ENCODE measurements at regions not wholly inside any gene's neighbourhood (a gene's known extent, or its start where the extent isn't known, plus 50 kb on each side); places are given as distances from the start of the nearest gene placed in this dataset.

GRCh38 chr12:67798768-67799167 is 150.2 kb downstream of the DYRK2 start:
- DNase-seq: no peak

- DNase-seq: no peak
Measured at GRCh38 chr12:67802731-67803130, 154.2 kb downstream of the DYRK2 start.

DNA sequence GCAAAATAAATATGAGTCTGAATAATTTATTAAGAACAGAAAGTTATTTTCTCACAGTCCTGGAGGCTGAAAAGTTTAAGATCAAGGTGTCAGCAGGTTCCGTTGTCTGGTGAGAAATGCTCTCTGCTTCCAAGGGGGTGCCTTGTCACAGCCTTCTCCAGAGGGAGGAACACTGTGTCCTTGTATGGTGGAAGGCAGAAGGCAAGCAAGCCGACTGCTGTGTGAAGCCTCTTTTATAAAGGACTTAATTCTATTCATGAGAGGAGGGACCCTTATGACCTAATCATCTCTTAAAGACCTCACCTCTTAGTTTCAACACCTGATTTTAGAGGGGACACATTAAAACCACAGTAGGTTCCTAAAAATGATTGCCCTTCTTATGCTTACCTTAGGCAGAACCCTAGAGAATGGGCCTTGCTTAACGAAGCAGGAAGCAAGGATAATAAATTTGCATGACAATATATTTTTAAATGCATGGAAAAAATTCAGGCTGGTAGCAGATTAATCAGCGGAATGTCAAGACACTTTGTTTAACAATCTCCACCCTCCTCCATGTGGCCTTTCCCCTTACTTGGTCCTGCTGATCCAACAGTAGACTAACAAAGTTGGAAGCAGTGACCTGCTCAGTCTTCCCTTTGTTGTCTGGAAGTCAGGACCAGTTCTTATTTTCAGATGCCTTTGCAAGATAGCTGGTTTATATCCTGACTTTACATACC is 154.9 kb downstream of the DYRK2 start:
- no peak for DNase-seq

GRCh38 chr12:67804168-67804567 is 155.6 kb downstream of the DYRK2 start:
- DNase-seq: no peak

- no peak for DNase-seq
Measured at GRCh38 chr12:67807814-67808213, 159.3 kb downstream of the DYRK2 start.

DNA sequence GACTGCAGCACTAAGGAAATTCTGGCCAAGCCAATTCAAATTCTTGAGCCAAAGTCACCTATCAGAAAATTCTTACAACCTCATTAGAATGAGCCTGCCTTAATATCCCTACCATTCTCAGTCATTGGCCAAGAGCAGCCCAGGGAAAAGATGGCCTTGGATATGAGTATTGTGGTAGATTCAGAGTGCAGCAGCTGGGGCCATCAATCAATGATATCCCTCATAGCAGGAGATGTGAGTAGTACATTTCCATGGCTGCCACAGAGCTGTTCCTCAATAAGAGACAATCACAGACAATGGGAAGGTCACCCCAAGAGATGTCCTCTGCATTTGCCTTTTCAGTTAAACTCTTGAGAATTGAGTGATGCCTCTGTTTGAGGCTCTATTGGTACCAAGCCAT is 161.6 kb downstream of the DYRK2 start:
- DNase-seq: no peak

DNA sequence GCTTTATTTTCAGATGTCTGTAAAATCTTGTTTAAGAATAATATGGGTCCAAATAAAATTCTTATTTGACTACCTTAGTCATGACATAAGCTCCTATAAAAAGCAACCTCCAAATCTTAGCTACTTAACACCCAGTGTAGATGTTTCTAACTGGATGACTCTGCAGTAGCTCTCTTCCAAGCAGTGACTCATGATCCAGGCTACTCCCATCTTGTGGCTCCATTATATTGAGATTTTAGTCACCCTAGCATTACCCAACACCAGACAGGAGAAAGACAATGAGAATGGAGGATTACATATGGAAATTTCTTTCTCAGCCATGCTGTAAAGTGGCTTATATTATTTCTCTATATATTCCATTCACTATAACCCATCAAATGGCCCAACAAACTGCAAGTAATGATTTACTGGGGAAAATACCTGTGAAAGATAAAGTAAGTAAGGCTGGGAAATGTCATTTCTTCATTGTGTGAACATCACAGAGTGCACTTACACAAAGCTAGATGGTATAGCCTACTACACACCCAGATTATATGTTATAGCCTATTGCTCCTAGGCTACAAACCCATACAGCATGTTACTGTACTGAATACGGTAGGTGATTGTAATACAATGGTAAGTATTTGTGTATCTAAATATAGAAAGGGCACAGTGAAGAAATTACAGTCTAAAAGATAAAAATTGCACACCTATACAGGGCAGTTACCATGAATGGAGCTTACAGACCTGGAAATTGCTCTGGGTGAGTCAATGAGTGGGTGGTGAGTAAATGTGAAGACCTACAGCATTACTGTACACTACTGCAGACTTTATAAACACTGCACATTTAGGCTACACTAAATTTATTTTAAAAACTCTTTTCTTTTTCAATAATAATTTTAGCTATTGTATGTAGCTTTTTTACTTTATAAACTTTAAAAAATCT is 163.2 kb downstream of the DYRK2 start:
- no peak for DNase-seq

DNA sequence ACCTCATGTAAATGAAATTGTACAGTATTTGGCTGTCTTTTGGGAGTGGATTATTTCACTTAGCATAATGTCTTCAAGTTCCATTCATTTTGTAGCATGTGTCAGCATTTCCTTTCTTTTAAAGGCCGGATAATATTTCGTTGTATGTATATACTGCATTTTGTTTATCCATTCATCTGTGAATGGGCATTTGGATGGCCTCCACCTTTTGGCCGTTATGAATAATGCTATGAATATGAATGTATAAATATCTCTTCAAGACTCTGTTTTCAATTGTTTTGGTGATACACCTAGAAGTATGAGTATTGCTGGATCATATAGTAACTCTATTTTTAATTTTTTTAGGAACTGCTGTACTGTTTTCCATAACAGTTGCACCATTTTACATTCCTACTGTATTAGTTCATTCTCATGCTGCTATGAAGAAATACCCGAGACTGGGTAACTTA is 164.9 kb downstream of the DYRK2 start:
- no peak for DNase-seq

DNA sequence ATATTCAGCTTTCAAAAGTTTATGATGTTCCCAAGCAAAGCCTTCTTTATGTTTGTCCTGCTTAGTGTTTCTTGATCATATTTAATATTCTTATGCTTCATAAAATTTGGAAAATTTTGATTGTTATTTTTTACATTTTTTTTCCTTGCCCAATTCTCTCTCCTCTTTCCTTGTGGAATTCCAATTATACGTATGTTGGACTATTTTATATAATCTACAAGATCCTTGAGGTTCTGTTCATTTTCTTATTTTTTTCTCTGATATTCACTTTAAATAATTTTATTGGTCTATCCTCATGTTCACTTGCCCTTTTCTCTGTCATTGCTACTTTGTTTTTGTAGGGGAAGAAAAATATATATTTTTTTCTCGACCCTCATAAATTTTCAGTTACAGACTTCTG is 167.7 kb downstream of the DYRK2 start:
- no peak for DNase-seq

DNA sequence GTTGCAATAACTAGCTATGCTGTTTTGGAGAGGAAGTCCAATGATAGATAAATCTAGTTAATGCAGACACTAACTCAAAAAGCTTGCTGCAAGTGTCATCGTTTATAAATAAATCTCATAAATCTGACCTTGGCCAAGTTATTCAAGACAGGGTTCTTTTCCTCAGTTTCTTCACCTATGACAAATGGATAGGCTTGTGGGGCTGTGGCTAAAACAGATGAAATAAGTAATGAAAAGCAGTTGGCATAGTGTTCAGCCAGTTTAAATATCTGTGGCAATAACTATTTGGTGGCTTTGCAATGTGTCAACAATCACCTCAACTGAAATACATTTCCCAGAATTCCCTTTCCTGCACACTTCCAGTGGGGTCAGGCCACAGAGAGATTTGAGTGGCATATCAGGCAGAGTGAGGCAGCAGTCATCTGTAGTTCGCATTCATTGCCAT is 169.9 kb downstream of the DYRK2 start:
- no peak for DNase-seq

GRCh38 chr12:67819902-67820301 is 169.3 kb upstream of the IFNG-AS1 start:
- DNase-seq: no peak

DNA sequence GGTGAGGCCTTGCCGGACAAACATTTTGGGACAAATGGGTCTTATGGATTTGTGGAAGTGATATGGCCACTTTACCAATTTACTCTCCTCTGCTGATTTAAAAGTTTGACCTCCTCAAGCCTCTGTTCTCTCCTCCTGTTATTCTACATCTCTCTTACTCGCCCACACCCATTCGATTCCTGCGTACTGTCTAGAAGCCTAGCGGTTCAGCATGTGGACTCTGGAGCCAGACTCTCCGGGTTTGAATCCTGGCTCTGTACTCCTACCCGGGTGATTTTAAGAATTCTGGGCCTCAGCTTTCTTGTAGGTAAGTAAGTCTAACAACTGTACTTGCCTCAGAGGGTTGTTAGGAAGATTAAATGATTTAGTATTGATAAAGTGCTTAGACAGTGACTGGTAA is 168.6 kb upstream of the IFNG-AS1 start:
- DNase-seq: no peak

DNA sequence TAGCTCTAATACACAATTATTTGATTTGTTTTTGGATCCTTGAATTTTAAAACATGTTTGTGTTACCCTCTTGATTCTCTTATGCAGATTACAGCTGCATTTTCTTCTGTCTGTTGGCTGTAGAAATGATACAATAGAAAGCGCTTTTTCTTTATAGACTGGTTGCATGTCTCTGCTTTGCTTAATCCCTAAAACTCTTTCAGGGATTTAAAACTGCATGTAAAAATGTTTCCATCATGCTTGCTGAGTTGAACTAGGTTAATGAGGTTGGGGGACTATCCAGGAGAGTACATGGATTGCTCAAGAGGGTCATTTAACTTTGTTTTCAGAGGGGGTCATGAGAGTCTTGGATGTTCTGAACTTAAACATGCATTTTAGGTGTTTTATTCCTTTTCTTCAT is 166.4 kb upstream of the IFNG-AS1 start:
- no peak for DNase-seq

DNA sequence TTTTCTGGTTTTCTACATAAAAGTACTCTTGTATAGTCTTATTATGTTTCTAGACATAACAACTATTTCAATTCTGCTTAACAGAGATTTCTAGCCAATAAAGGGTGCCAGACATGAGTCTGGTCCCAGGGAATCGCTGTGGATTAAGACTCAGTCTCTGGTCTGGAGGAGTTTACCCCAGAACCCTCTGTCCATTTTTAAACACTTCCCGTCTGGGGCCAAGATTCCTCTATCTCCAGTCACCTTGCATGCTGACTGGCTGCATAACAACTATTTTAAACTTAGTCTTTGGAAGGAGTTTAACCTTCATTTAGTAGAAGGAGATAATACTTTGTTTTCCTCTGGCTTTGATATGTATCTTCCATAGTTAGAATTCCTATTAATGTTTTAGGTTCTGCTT is 163.1 kb upstream of the IFNG-AS1 start:
- no peak for DNase-seq

DNA sequence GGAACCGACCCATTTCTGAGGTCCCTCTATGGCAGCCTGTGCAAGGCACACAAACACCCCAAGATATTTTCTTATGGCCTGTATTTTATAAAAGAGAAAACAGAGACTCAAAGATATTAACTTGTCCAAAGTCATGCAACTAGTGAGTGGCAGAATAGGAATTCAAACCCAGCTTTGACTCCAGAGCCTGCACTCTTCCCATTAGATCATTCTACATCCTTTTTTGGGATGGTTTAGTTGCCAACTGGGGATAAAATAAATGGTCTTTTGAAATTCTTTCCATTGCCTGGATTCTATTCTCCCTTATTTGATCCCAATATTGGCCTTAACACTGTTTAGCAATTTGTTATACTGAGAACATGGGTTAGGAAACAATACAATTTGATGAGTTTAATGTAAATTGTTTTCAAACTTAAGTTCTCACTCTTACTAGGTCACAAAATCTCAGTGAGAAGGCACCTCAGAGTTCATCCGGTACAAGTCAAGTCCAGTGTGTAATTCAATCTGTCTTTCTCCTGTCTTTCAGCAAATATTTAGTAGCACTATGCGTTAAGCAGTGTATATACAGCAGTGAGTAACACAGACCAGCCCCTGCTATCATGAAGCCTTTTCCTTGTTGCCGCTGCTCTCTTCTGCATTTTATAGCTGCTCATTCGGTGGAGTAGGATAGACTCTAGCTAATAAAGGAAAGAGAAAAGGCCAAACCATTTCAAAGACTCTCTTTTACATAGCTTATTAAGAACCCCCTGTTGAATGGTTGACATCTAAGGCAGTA is 162.1 kb upstream of the IFNG-AS1 start:
- no peak for DNase-seq

DNA sequence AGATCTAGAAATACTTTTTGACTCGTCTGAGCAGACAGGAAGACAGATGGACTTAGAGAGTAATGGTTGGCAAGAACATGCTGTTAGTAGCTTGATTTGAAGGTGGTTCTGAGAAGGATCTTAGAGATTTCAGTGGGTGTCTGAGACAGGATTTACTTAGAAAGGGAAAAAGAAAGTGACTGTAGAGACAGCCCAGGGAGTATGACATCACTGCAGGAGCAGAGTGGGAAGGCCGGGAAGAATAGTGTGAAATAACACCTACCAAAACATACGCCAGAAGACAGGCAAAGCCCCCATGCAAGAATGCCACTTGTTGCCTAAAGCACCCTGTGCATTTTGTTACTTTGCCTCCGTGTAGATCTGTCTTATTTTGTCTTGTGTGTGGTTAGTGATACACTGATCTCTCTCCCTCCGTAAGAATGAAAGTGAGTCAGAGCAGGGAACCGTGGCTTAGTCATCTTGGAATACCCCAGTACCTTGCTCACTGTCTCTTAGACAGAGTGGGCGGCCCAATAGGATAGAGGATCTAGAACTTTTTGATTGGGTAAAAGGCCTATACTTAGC is 161.3 kb upstream of the IFNG-AS1 start:
- no peak for DNase-seq

GRCh38 chr12:67829896-67830295 is 159.4 kb upstream of the IFNG-AS1 start:
- no peak for DNase-seq

DNA sequence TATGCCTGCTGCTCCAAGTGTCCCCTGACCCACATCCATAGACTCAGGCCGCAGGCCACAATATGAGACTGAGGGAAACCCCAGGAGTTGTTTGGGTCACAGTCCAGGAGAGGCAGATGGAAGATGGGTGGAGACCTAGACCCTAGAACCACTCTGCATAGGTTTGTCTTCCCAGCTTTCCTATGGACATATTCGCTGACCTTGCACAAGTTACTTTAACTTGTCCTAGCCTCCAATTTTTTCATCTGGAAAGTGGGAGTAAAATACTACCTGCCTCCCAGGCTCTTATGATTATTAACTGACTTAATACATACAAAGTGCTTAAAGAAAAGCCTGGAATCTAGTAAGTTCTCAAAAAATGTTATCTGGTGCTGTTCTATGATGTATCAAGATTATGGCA is 157.1 kb upstream of the IFNG-AS1 start:
- no peak for DNase-seq

GRCh38 chr12:67833602-67834001 is 155.6 kb upstream of the IFNG-AS1 start:
- DNase-seq: no peak

- no peak for DNase-seq
Measured at GRCh38 chr12:67837876-67838275, 151.4 kb upstream of the IFNG-AS1 start.

- DNase-seq: no peak
Measured at GRCh38 chr12:67842124-67842523, 147.1 kb upstream of the IFNG-AS1 start.

DNA sequence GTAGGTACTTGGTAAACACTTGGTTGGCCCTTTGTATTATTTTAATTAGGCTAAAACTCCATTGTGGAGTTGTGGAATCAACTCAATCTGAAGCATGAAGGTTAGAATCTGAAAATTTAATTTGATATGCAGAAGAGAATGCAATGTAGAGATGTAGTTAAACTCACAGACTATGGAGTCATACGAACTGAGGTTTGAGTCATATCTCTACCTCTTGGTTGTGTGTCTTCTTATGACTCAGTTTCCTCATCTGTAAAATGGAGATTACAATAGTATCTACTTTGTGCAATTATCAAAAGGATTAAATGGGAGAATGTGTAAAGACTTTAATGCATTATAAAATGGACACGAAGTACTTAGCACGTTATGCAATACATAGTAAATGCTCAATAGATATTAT is 146.0 kb upstream of the IFNG-AS1 start:
- no peak for DNase-seq

GRCh38 chr12:67852701-67853100 is 136.5 kb upstream of the IFNG-AS1 start:
- no peak for DNase-seq
